ENCODE measurements at regions not wholly inside any gene's neighbourhood (a gene's known extent, or its start where the extent isn't known, plus 50 kb on each side); places are given as distances from the start of the nearest gene placed in this dataset.

DNA sequence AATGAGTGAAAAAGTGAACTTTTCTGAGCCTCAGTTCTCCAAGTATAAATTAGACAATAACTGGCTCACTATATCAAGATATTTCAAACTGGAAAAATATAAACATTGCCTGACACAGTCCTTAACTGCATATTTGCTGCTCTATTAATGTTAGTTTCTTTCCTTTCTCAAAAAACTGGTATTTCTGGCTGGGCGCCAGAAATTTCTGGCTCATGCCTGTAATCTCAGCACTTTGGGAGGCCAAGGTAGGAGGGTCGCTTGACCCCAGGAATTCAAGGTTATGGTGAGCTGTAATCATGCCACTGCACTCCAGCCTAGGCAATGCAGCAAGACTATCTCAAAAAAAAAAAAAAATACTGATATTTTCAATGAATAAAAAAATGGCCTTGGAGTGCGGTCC, 227.0 kb downstream of the MAGEB17 start:
- no peak overlapping the region for H3K4me3 Mint-ChIP-seq
- no peaks in the 10 kb centered on the region for H3K36me3 Mint-ChIP-seq
- H3K27ac Mint-ChIP-seq: no peak overlapping the region
- no peaks in the 10 kb centered on the region for H3K9me3 ChIP-seq
- H3K27me3 Mint-ChIP-seq: peaks cover 0 to 27% of the 10 kb centered on the region in 2 donors
- no peak overlapping the region for H3K4me3 ChIP-seq (ENCODE audit: control insufficient read depth in 1 of 2, extremely low read depth in 1 of 2, low read length in 1 of 2)
- DNase-seq (no peak), ATAC-seq (replicated peaks in 1 of 4) (no peak)
- CTCF ChIA-PET: no interaction called here
- no CpG with 5 or more reads among the region's 3 CpGs for WGBS (ENCODE audit: insufficient coverage)
- H3K36me3 ChIP-seq (ENCODE audit: control insufficient read depth in 2 of 2, extremely low read depth in 1 of 2, insufficient read depth in 1 of 2, low read length in 1 of 2): no peaks in the 10 kb centered on the region
- H3K27me3 ChIP-seq (replicated peaks in 1 of 2; ENCODE audit: control insufficient read depth in 2 of 2, extremely low read depth in 1 of 2, insufficient read depth in 2 of 2, low read length in 1 of 2): no peaks in the 10 kb centered on the region
- H3K4me1 ChIP-seq (ENCODE audit: control insufficient read depth in 1 of 2, extremely low read depth in 1 of 2, insufficient read depth in 2 of 2, low read length in 2 of 2): no peaks in the 10 kb centered on the region
- H3K4me1 Mint-ChIP-seq: no peaks in the 10 kb centered on the region
- H3K27ac ChIP-seq (ENCODE audit: low read length): no peak overlapping the region
- H3K9me3 Mint-ChIP-seq: peaks cover 0 to 9% (median 4%) of the 10 kb centered on the region in 3 donors
- POLR2A ChIA-PET: no interaction called here

DNA sequence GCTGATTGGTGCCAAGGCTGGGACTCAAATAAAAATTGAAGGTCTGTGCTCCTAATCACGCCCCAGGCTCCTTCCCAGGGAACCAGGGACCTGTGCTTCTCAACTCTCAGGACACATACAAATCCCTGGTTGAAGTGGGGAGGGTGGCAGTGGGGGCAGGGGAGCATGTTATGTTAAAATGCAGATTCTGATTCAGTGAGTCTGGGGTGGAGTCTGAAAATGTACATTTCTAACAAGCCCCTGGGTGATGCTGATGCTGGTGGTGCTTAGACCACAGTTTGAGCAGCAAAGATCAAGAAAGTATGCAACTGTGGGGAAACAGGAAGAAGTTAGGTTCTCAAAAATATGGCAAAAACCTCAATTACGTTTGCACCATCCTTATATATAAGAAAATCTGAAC, 236.5 kb downstream of the MAGEB17 start:
- no peaks in the 10 kb centered on the region for H3K27me3 ChIP-seq (replicated peaks in 1 of 2; ENCODE audit: control insufficient read depth in 2 of 2, extremely low read depth in 1 of 2, insufficient read depth in 2 of 2, low read length in 1 of 2)
- H3K27ac ChIP-seq (ENCODE audit: low read length): no peak overlapping the region
- no peaks in the 10 kb centered on the region for H3K4me1 ChIP-seq (ENCODE audit: control insufficient read depth in 1 of 2, extremely low read depth in 1 of 2, insufficient read depth in 2 of 2, low read length in 2 of 2)
- no peaks in the 10 kb centered on the region for H3K4me1 Mint-ChIP-seq
- no peak overlapping the region for H3K27ac Mint-ChIP-seq
- ChIA-PET POLR2A (no interaction called here), CTCF (no interaction called here)
- no peaks in the 10 kb centered on the region for H3K9me3 Mint-ChIP-seq
- H3K27me3 Mint-ChIP-seq: peaks cover 0 to 20% of the 10 kb centered on the region in 2 donors
- H3K9me3 ChIP-seq: no peaks in the 10 kb centered on the region
- DNase-seq (no peak), ATAC-seq (replicated peaks in 1 of 4) (no peak)
- H3K36me3 Mint-ChIP-seq: no peaks in the 10 kb centered on the region
- H3K4me3 Mint-ChIP-seq: no peak overlapping the region
- H3K36me3 ChIP-seq (ENCODE audit: control insufficient read depth in 2 of 2, extremely low read depth in 1 of 2, insufficient read depth in 1 of 2, low read length in 1 of 2): no peaks in the 10 kb centered on the region
- no peak overlapping the region for H3K4me3 ChIP-seq (ENCODE audit: control insufficient read depth in 1 of 2, extremely low read depth in 1 of 2, low read length in 1 of 2)
- WGBS (ENCODE audit: insufficient coverage): no CpG with 5 or more reads among the region's 2 CpGs

DNA sequence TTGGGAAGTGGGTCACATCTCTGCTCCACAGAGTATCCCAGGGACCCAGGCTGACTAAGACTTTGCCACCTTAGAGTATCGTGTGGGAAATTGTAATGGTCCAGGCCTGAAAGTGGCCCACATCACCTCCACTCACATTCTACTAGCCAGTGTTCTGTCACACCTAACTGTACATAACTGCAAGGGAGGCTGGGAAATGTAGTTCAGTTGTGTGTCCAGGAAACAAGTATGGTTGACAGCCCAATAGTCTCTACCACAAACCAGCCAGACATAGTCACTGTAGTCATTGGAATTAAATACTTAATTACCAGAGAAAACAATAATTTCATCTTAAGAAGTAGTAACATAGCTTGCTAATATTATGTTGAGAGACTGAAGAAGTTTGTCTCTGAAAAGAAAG, 233.4 kb upstream of the S100G start:
- no peaks in the 10 kb centered on the region for H3K36me3 ChIP-seq (ENCODE audit: control insufficient read depth in 2 of 2, extremely low read depth in 1 of 2, insufficient read depth in 1 of 2, low read length in 1 of 2)
- no CpG with 5 or more reads among the region's 1 CpG for WGBS (ENCODE audit: insufficient coverage)
- ATAC-seq (replicated peaks in 1 of 4) (no peak), DNase-seq (no peak)
- Mint-ChIP-seq H3K27me3 (peaks cover 0 to 14% of the 10 kb centered on the region in 2 donors), H3K4me3 (no peak overlapping the region), H3K36me3 (no peaks in the 10 kb centered on the region), H3K4me1 (no peaks in the 10 kb centered on the region), H3K27ac (no peak overlapping the region), H3K9me3 (no peaks in the 10 kb centered on the region)
- ChIA-PET POLR2A (no interaction called here), CTCF (no interaction called here)
- no peaks in the 10 kb centered on the region for H3K9me3 ChIP-seq
- no peaks in the 10 kb centered on the region for H3K27me3 ChIP-seq (replicated peaks in 1 of 2; ENCODE audit: control insufficient read depth in 2 of 2, extremely low read depth in 1 of 2, insufficient read depth in 2 of 2, low read length in 1 of 2)
- H3K27ac ChIP-seq (ENCODE audit: low read length): no peak overlapping the region
- no peak overlapping the region for H3K4me3 ChIP-seq (ENCODE audit: control insufficient read depth in 1 of 2, extremely low read depth in 1 of 2, low read length in 1 of 2)
- H3K4me1 ChIP-seq (ENCODE audit: control insufficient read depth in 1 of 2, extremely low read depth in 1 of 2, insufficient read depth in 2 of 2, low read length in 2 of 2): no peaks in the 10 kb centered on the region

DNA sequence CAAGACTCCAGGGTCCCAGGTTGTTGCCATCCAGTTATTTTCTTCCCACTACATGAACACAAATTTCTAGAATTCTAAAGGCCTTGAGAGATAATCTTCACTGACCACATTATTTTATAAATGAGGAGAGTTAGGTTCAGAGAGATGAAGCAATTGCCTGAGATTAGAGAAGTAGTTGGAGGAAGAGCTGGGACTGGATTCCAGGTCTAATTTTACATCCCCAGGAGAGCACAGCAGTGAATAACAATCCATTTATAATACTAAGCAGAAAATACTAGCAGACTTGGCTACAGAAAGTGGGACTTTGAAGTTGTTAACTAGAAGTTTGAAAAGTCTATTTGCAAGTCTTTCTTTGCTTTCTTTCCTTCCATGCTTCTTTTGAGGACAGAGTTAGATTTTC, 231.3 kb upstream of the S100G start:
- no peaks in the 10 kb centered on the region for H3K9me3 Mint-ChIP-seq
- ATAC-seq (replicated peaks in 1 of 4) (no peak), DNase-seq (no peak)
- no peaks in the 10 kb centered on the region for H3K36me3 Mint-ChIP-seq
- Histone ChIP-seq H3K4me3 (ENCODE audit: control insufficient read depth in 1 of 2, extremely low read depth in 1 of 2, low read length in 1 of 2) (no peak overlapping the region), H3K4me1 (ENCODE audit: control insufficient read depth in 1 of 2, extremely low read depth in 1 of 2, insufficient read depth in 2 of 2, low read length in 2 of 2) (no peaks in the 10 kb centered on the region), H3K36me3 (ENCODE audit: control insufficient read depth in 2 of 2, extremely low read depth in 1 of 2, insufficient read depth in 1 of 2, low read length in 1 of 2) (no peaks in the 10 kb centered on the region), H3K9me3 (no peaks in the 10 kb centered on the region), H3K27ac (ENCODE audit: low read length) (no peak overlapping the region), H3K27me3 (replicated peaks in 1 of 2; ENCODE audit: control insufficient read depth in 2 of 2, extremely low read depth in 1 of 2, insufficient read depth in 2 of 2, low read length in 1 of 2) (no peaks in the 10 kb centered on the region)
- CTCF ChIA-PET: interaction anchor here in 1 of 2 donors (0.8 kb wide), 1 partner anchor 61 kb away, joined by 4 read pairs; no protein-coding TSS in a partner anchor
- H3K27me3 Mint-ChIP-seq: peaks cover 0 to 13% of the 10 kb centered on the region in 2 donors
- no peak overlapping the region for H3K27ac Mint-ChIP-seq
- peaks cover 0 to under 1% (median 0%) of the 10 kb centered on the region in 3 donors for H3K4me1 Mint-ChIP-seq
- H3K4me3 Mint-ChIP-seq: no peak overlapping the region
- POLR2A ChIA-PET: no interaction called here

DNA sequence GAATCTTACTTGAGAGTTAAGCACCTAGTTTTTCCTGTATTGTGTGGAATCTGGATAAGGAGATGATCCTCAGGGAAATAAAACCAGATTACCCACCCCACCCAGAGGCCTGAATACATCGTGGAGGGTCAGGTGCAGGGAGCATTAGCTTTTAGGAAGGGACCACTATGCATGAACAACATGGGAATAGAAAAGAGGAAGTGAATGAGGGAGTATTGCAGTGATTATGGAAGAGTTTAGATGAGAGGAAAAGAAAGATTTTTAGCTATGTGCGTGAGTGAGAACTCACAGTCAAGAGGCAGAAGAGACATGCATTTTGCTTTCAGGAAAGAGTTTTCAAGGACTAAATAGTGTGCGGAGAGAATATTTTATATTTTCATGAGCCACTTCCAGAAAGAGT, 222.3 kb upstream of the S100G start:
- ChIA-PET POLR2A (interaction anchor here in 1 of 2 donors (0.5 kb wide), 1 partner anchor 9 kb away, joined by 4 read pairs; no protein-coding TSS in a partner anchor), CTCF (interaction anchor here in 1 of 2 donors (1.5 kb wide), 1 partner anchor 9 kb away, joined by 9 read pairs; no protein-coding TSS in a partner anchor)
- Mint-ChIP-seq H3K9me3 (no peaks in the 10 kb centered on the region), H3K36me3 (no peaks in the 10 kb centered on the region), H3K27ac (no peak overlapping the region), H3K4me1 (peaks cover 4 to 14% (median 10%) of the 10 kb centered on the region in 3 donors), H3K4me3 (no peak overlapping the region), H3K27me3 (peaks cover 0 to 15% of the 10 kb centered on the region in 2 donors)
- no peak overlapping the region for H3K4me3 ChIP-seq (ENCODE audit: control insufficient read depth in 1 of 2, extremely low read depth in 1 of 2, low read length in 1 of 2)
- DNase-seq: no peak
- H3K36me3 ChIP-seq (ENCODE audit: control insufficient read depth in 2 of 2, extremely low read depth in 1 of 2, insufficient read depth in 1 of 2, low read length in 1 of 2): no peaks in the 10 kb centered on the region
- H3K4me1 ChIP-seq (ENCODE audit: control insufficient read depth in 1 of 2, extremely low read depth in 1 of 2, insufficient read depth in 2 of 2, low read length in 2 of 2): peaks cover 0 to 1% of the 10 kb centered on the region in 2 experiments
- WGBS (ENCODE audit: insufficient coverage): 100% methylated on average over 1 of the region's 3 CpGs
- no peak overlapping the region for H3K27ac ChIP-seq (ENCODE audit: low read length)
- no peak for ATAC-seq (replicated peaks in 1 of 4)
- no peaks in the 10 kb centered on the region for H3K27me3 ChIP-seq (replicated peaks in 1 of 2; ENCODE audit: control insufficient read depth in 2 of 2, extremely low read depth in 1 of 2, insufficient read depth in 2 of 2, low read length in 1 of 2)
- H3K9me3 ChIP-seq: no peaks in the 10 kb centered on the region

DNA sequence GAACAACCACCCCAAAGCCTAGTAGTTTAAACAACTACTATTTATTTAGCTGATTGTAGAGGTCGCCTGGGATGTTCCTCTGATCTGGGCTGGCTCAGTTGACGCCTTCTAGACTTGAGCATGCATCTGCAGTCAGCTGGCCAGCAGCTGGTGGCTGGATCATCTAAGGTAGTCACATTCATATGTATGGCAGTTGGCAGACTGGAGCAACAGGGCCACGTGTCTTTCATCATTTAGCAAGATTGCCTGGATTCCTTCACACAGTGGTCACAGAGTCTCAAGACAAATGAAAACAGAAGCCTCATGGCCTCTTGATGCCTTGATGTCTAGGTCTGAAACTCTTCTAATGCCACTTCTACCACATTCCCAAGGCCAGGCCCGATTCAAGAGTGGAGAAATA, 220.6 kb upstream of the S100G start:
- H3K4me3 ChIP-seq (ENCODE audit: control insufficient read depth in 1 of 2, extremely low read depth in 1 of 2, low read length in 1 of 2): no peak overlapping the region
- H3K36me3 Mint-ChIP-seq: no peaks in the 10 kb centered on the region
- ChIA-PET CTCF (no interaction called here), POLR2A (no interaction called here)
- ATAC-seq (replicated peaks in 1 of 4) (no peak), DNase-seq (no peak)
- no peaks in the 10 kb centered on the region for H3K27me3 ChIP-seq (replicated peaks in 1 of 2; ENCODE audit: control insufficient read depth in 2 of 2, extremely low read depth in 1 of 2, insufficient read depth in 2 of 2, low read length in 1 of 2)
- H3K9me3 Mint-ChIP-seq: no peaks in the 10 kb centered on the region
- no peak overlapping the region for H3K4me3 Mint-ChIP-seq
- no peaks in the 10 kb centered on the region for H3K36me3 ChIP-seq (ENCODE audit: control insufficient read depth in 2 of 2, extremely low read depth in 1 of 2, insufficient read depth in 1 of 2, low read length in 1 of 2)
- peaks cover 13 to 18% (median 15%) of the 10 kb centered on the region in 3 donors for H3K4me1 Mint-ChIP-seq
- peaks cover 0 to 11% of the 10 kb centered on the region in 2 experiments for H3K4me1 ChIP-seq (ENCODE audit: control insufficient read depth in 1 of 2, extremely low read depth in 1 of 2, insufficient read depth in 2 of 2, low read length in 2 of 2)
- peaks cover 0 to 13% of the 10 kb centered on the region in 2 donors for H3K27me3 Mint-ChIP-seq
- 83% methylated on average over 1 of the region's 4 CpGs for WGBS (ENCODE audit: insufficient coverage)
- H3K27ac ChIP-seq (ENCODE audit: low read length): no peak overlapping the region
- no peaks in the 10 kb centered on the region for H3K9me3 ChIP-seq
- H3K27ac Mint-ChIP-seq: no peak overlapping the region

DNA sequence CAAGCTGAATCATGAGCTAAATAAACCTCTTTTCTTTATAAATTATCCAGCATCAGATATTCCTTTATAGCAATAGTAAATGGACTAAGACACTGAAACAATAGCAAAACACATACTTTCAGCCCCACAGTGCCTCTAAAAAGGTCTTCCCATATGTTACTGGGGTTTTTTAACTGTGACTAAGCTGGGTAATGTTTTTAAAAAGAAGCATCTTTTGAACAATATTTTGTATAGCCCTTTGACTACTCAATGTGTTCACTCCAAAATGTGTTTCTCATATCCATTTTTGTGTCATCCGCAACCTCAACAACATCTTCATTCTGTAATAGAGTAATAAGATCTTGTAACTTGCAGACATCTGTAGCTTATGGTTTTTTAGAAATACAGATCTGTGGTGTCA, 218.7 kb upstream of the S100G start:
- Histone ChIP-seq H3K4me1 (ENCODE audit: control insufficient read depth in 1 of 2, extremely low read depth in 1 of 2, insufficient read depth in 2 of 2, low read length in 2 of 2) (peaks cover 0 to 11% of the 10 kb centered on the region in 2 experiments), H3K4me3 (ENCODE audit: control insufficient read depth in 1 of 2, extremely low read depth in 1 of 2, low read length in 1 of 2) (no peak overlapping the region), H3K9me3 (no peaks in the 10 kb centered on the region), H3K36me3 (ENCODE audit: control insufficient read depth in 2 of 2, extremely low read depth in 1 of 2, insufficient read depth in 1 of 2, low read length in 1 of 2) (no peaks in the 10 kb centered on the region), H3K27ac (ENCODE audit: low read length) (no peak overlapping the region), H3K27me3 (replicated peaks in 1 of 2; ENCODE audit: control insufficient read depth in 2 of 2, extremely low read depth in 1 of 2, insufficient read depth in 2 of 2, low read length in 1 of 2) (no peaks in the 10 kb centered on the region)
- no CpG with 5 or more reads among the region's 1 CpG for WGBS (ENCODE audit: insufficient coverage)
- Mint-ChIP-seq H3K4me1 (peaks cover 11 to 16% (median 15%) of the 10 kb centered on the region in 3 donors), H3K9me3 (no peaks in the 10 kb centered on the region), H3K27ac (no peak overlapping the region), H3K27me3 (peaks cover 0 to 9% of the 10 kb centered on the region in 2 donors), H3K4me3 (no peak overlapping the region), H3K36me3 (no peaks in the 10 kb centered on the region)
- ChIA-PET POLR2A (no interaction called here), CTCF (no interaction called here)
- no peak for ATAC-seq (replicated peaks in 1 of 4)
- no peak for DNase-seq
